A673 (cell line): ENCODE measurements at regions not wholly inside any gene's neighbourhood (a gene's known extent, or its start where the extent isn't known, plus 50 kb on each side); places are given as distances from the start of the nearest gene placed in this dataset.
A peak's percentile ranks its signal among the peaks of the same experiment; 100 is the strongest.

ENCODE experiments used
- BruUV-seq: library from RNA; stranded (reverse); fragments of 400-500 nt; replicated peaks from 2 replicates; lab custom pipeline; 2021; lab: Mats Ljungman, UMichigan
- CTCF ChIA-PET: fragments of 300-600 bp; sonication (Branson Sonifier 250); formaldehyde crosslinking; loops from one replicate; lab custom pipeline; 2022; ENCODE audit warnings: antibody characterized with exemption; lab: Charles Lee
- POLR2A ChIA-PET: fragments of 300-600 bp; sonication (Branson Sonifier 250); formaldehyde crosslinking; loops from one replicate; lab custom pipeline; 2022; ENCODE audit warnings: antibody characterized with exemption; ENCODE audit not compliant: low non-redundant PET; lab: Charles Lee
- DNase-seq: peaks from one replicate; pipeline ENCODE4 v3.0.0-alpha.2; 2015; ENCODE audit warnings: low spot score
- H3K27ac ChIP-seq: fragments of 200-600 bp; sonication (generic); 2 replicates; pipeline ENCODE4 v1.5.1; 2016; ENCODE audit warnings: mixed run types, low read depth, mild to moderate bottlenecking, mixed read lengths, antibody characterized with exemption, low read length; ENCODE audit not compliant: poor library complexity, severe bottlenecking
- H3K27me3 ChIP-seq: fragments of 200-600 bp; sonication (generic); replicated peaks from 2 replicates; pipeline ENCODE4 v1.6.1; 2017; ENCODE audit warnings: mixed run types, low read depth, mild to moderate bottlenecking, mixed read lengths, antibody characterized with exemption, low read length; ENCODE audit not compliant: insufficient read depth, poor library complexity
- H3K36me3 ChIP-seq: fragments of 200-600 bp; sonication (generic); 2 replicates; pipeline ENCODE4 v1.6.1; 2016; ENCODE audit warnings: mixed run types, mild to moderate bottlenecking, mixed read lengths, antibody characterized with exemption, low read length; ENCODE audit not compliant: insufficient read depth, poor library complexity, severe bottlenecking
- H3K4me1 ChIP-seq: fragments of 200-600 bp; sonication (generic); 2 replicates; pipeline ENCODE4 v1.6.1; 2017; ENCODE audit warnings: mixed run types, mild to moderate bottlenecking, mixed read lengths, antibody characterized with exemption, low read length; ENCODE audit not compliant: insufficient read depth, poor library complexity, severe bottlenecking
- H3K4me3 ChIP-seq: fragments of 200-600 bp; sonication (generic); 2 replicates; pipeline ENCODE4 v1.5.1; 2016; ENCODE audit warnings: low read depth, mixed run types, mild to moderate bottlenecking, mixed read lengths, low read length; ENCODE audit not compliant: poor library complexity, severe bottlenecking
- H3K9me3 ChIP-seq: fragments of 200-600 bp; sonication (generic); 2 replicates; pipeline ENCODE4 v1.6.1; 2016; ENCODE audit warnings: mixed run types, low read depth, mild to moderate bottlenecking, mixed read lengths, antibody characterized with exemption, low read length; ENCODE audit not compliant: poor library complexity, severe bottlenecking
- CTCF ChIP-seq: fragments of 300-800, 200-600 bp; sonication (generic); conservative IDR thresholded peaks from 2 replicates; pipeline ENCODE4 v1.5.1; 2017; ENCODE audit warnings: low read depth, mild to moderate bottlenecking, antibody characterized with exemption, low read length, moderate library complexity, mixed read lengths
- EZH2 ChIP-seq: fragments of 200-600 bp; sonication (generic); IDR thresholded peaks from 2 replicates; pipeline ENCODE4 v1.6.1; 2017; ENCODE audit warnings: borderline replicate concordance, low read depth, mild to moderate bottlenecking, mixed read lengths, antibody characterized with exemption, low read length; ENCODE audit not compliant: poor library complexity, severe bottlenecking
- intact Hi-C: fragments of 100-400 bp; cut with micrococcal nuclease; formaldehyde crosslinking; loops from one replicate; pipeline ENCODE4 v1.10.0; 2022; ENCODE audit not compliant: unreplicated experiment

DNA sequence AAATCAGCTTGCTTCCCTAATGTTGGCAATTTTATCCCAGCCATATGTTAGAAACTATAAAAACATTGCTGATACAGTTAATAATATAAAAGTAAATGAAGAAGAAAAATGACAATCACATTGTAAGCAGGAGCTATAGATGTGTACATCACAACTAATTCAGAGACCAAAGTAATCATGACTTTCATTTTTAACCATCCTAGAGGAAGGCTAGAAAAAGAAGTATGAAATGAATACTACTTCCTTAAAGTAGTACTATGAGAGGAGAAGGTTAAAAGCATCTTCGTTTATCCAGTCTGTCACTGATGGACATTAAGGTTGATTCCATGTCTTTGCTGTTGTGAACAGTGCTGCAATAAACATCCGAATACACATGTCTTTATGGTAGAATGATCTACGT is 135.5 kb downstream of the IRS2 start:
- Histone ChIP-seq H3K9me3 (no peaks in the 10 kb centered on the region), H3K4me1 (peaks cover 62% of the 10 kb centered on the region), H3K27ac (peak overlapping the region; percentile 94), H3K36me3 (no peaks in the 10 kb centered on the region), H3K4me3 (no peak overlapping the region), H3K27me3 (no peaks in the 10 kb centered on the region)
- BruUV-seq, result no TSS peak
- intact Hi-C loops, result loop anchor here (5.0 kb wide), 2 partner anchors 131 to 689 kb away; no protein-coding TSS in a partner anchor
- CTCF ChIA-PET, result no interaction called here
- POLR2A ChIA-PET, result no interaction called here
- no peak for DNase-seq
- TF ChIP-seq CTCF, result no peak
- TF ChIP-seq EZH2, result no peak

- no peak for TF ChIP-seq EZH2
- TF ChIP-seq CTCF, result no peak
- peaks cover 54% of the 10 kb centered on the region for H3K4me1 ChIP-seq
- DNase-seq, result no peak
- no TSS peak for BruUV-seq
- intact Hi-C loops, result loop anchor here (5.0 kb wide), 2 partner anchors 133 to 687 kb away; no protein-coding TSS in a partner anchor
- ChIA-PET CTCF (no interaction called here), POLR2A (no interaction called here)
- no peak overlapping the region for H3K4me3 ChIP-seq
- H3K27ac ChIP-seq, result peak overlapping the region; percentile 26
- H3K36me3 ChIP-seq, result no peaks in the 10 kb centered on the region
- H3K27me3 ChIP-seq, result no peaks in the 10 kb centered on the region
- H3K9me3 ChIP-seq, result no peaks in the 10 kb centered on the region
Observed at GRCh38 chr13:109649713-109650112, 136.7 kb downstream of the IRS2 start.

- Histone ChIP-seq H3K27ac (peak overlapping the region; percentile 64), H3K9me3 (no peaks in the 10 kb centered on the region), H3K4me1 (peaks cover 34% of the 10 kb centered on the region), H3K36me3 (no peaks in the 10 kb centered on the region), H3K4me3 (no peak overlapping the region), H3K27me3 (no peaks in the 10 kb centered on the region)
- intact Hi-C loops, result no loop called here
- BruUV-seq, result no TSS peak
- CTCF ChIA-PET, result no interaction called here
- DNase-seq, result no peak
- POLR2A ChIA-PET, result interaction anchor here (0.7 kb wide), 1 partner anchor 20 kb away, joined by 3 read pairs; no protein-coding TSS in a partner anchor
- TF ChIP-seq CTCF, result no peak
- no peak for TF ChIP-seq EZH2
Observed at GRCh38 chr13:109647699-109648098, 138.7 kb downstream of the IRS2 start.
